Left colon (tissue), 2 donors: ENCODE measurements at regions not wholly inside any gene's neighbourhood (a gene's known extent, or its start where the extent isn't known, plus 50 kb on each side); places are given as distances from the start of the nearest gene placed in this dataset.
A peak's percentile ranks its signal among the peaks of the same experiment; 100 is the strongest.

Experiments
- ATAC-seq: fragments of 200-7000 bp; cut with Tn5 transposase; one replicate; pipeline ENCODE4 v1.9.1; 2020; ENCODE audit warnings: mild to moderate bottlenecking, moderate library complexity
- DNase-seq, 2 donors: peaks; one replicate each; pipeline ENCODE4 v3.0.0-alpha.2; 2020
- intact Hi-C, 2 donors: fragments of 100-400 bp; cut with DNase I in 1 of 2; cut with micrococcal nuclease in 1 of 2; formaldehyde crosslinking; loops; one replicate each; pipeline versions ENCODE4 v1.11.2 to v1.14.0; 2022; cut with DNase I, micrococcal nuclease
- donor health status: DM: no; HTN: no; CAD: no.
- donor health status: DM: yes; HTN: yes; CAD: no.

DNA sequence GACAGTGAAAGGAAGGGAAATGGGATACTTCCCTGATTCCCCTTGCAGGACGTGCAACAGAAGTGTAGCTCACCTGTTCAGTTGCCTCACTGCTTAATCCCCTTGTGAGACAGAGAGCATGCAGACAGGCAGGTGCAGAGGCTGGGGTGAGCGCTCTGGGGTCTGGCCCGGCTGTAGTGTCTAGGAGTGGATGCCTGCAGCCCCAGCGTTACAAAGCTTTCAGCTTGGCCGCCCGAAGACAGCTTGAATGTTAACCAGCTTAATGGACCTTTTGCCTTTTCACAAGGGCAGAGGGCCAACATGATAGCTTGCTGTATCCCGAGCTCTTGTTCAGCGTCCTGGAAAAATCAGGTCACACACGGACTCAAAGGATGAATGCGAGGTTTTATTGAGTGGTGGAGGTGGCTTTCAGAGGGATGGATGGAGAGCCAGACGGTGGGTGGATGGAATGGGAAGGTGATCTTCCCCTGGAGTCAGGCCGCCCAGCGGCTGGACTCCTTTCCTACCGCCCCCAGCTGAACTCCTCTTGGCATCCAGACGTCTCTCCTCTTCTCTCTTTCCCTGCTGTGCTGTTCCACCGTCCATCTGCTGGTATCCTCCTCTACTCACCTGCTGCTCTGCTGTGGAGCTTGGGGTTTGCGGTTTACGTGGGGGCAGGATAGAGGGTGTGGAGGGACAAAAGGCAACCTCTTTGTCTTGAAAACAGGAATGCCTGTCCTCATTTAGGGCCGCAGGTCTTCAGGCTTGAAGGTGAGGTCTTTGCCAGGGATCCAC is 86.2 kb upstream of the RESF1 start:
- ATAC-seq, result no peak
- intact Hi-C loops, result no loop called here
- no peak for DNase-seq

GRCh38 chr12:31869972-31870371 is 89.2 kb upstream of the RESF1 start:
- no peak for ATAC-seq
- DNase-seq, result no peak

DNA sequence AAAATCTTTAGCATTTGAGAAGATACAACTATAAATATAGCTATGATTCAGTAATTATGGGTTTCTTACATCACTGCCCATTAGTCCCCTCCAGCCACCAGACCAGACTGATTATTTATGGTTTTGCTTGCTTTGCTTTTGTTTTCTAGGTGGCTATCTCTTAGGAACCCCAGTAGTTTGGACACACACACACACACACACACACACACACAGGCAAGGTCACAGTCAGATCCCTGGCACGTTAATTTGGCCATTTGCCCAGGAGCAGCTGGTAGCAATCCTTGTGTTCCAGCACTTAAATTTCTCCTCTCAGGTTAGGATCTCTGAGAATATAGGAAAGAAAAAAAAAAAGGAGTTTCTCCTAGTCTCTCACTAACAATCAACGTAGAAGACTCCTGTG is 90.2 kb upstream of the RESF1 start:
- DNase-seq, result no peak
- intact Hi-C loops, result no loop called here
- ATAC-seq, result no peak

More at GRCh38 chr12:31869972-31870371, 89.2 kb upstream of the RESF1 start:
- intact Hi-C loops, result no loop called here

- intact Hi-C loops, result no loop called here
- ATAC-seq (no peak), DNase-seq (no peak)
Measured at GRCh38 chr12:31867292-31867691, 91.9 kb upstream of the RESF1 start.

- intact Hi-C loops, result no loop called here
- DNase-seq (no peak), ATAC-seq (no peak)
Measured at GRCh38 chr12:31866523-31866922, 92.7 kb upstream of the RESF1 start.

DNA sequence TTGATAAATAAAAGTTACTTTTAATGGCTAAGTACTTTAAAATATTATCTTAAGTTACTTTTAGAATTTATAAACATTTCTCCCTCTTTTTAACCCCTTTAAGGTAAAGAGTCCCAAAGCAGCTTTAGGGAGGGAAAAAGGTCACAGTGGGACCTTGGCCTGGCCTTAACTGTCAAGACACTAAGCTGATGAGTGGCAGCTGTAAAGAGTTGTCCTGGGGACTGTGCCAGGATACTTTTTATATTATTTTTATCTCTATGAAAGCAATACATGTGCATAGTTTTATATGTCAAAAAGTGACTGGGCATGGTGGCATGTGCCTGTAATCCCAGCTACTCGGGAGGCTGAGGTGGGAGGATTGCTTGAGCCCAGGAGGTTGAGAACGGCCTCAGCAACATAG is 94.2 kb upstream of the RESF1 start:
- DNase-seq, result no peak
- ATAC-seq, result no peak
- intact Hi-C loops, result no loop called here

GRCh38 chr12:31861360-31861759 is 97.9 kb upstream of the RESF1 start:
- intact Hi-C loops, result no loop called here
- ATAC-seq, result no peak
- DNase-seq, result no peak

GRCh38 chr12:31860401-31860800 is 98.8 kb upstream of the RESF1 start:
- intact Hi-C loops, result no loop called here
- ATAC-seq, result no peak
- DNase-seq, result no peak

DNA sequence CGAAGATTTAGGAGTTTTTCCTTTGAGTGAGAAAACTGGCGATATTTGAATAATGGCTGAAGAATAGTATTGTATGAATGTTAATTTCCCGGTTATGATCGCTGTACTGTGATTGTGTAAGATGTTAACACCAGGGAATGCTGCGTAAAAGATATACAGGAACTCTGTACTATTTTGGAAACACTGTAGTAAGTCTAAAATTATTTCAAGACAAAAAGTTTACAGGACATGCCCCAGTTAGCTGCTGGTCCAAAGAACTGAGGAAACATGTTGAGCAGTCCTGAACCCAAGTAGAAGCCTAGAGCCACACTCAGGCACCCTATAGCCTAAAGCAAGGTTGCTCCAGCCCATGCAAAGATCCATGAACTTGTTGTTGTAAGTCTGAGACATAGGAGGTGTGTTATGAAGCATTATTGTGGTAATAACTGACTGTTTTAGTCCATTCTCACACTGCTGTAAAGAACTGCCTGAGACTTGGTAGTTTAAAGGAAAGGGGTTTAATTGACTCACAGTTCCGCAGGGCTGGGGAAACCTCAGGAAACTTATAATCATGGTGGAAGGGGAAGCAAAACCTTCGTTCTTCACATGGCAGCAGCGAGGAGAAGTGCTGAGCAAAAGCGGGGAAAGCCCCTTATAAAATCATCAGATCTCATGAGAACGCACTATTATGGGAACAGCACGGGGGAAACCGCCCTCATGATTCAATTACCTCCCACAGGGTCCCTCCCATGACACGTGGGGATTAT is 99.8 kb upstream of the RESF1 start:
- ATAC-seq (no peak), DNase-seq (no peak)
- intact Hi-C loops, result no loop called here

GRCh38 chr12:31855427-31855826 is 103.8 kb upstream of the RESF1 start:
- ATAC-seq (no peak), DNase-seq (no peak)
- intact Hi-C loops, result no loop called here

DNA sequence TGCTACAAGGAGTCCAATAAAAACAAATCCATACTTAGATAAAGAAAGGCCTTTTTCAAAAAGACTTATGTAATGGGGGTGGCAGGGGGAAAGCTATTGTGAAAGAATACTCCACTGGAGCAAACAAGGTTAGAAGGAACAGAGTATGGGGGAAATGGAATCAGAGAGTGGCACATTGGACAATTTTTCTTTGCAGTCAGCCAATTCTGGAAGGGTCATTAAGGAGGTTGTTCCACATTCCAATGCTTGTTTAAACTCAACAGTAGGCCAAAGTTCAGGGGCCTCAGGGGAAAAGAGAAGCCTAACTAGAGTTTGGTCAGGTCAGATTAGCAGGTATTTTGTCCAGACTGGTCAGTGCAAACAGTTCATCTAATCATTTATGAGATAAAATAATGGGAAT is 105.2 kb upstream of the RESF1 start:
- intact Hi-C loops, result no loop called here
- no peak for ATAC-seq
- no peak for DNase-seq

DNA sequence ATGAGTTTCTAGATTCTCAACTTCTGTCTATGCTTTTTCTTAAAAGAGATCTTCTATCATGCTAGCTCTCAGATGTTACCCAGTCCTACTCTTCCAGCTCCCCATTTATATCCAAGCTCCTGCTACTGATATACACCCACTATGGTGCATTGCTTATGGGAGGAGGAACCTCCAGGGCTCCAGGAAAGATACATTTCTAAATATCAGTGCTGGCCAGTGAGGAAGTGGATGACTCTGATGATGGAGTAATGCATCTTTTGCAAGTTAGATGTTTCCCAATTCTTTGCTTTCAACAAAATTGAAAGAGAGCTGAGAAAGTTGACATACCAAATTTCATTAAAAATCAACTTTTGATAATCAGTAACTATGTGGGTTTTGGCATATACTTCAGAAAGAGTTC is 105.7 kb upstream of the RESF1 start:
- ATAC-seq (no peak), DNase-seq (no peak)
- intact Hi-C loops, result no loop called here

DNA sequence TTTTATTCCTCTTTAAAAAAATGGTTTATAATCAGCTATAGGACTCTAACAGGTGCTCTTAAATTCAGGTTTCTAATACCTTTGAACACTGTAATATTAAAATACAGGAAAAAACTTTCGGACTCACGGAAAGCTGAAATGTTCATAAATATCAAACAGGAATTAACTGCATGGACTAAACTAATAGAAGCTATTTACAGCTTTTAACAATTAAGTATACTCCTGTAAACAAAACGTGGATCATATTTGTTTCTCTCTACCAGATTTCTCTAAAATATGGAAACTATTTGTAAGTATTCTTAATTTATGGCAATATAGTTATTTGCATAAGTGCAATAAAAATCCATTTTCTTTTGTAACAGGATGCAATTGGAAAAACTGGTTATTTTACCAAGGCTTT is 108.9 kb upstream of the RESF1 start:
- DNase-seq (no peak), ATAC-seq (no peak)
- intact Hi-C loops, result no loop called here

DNA sequence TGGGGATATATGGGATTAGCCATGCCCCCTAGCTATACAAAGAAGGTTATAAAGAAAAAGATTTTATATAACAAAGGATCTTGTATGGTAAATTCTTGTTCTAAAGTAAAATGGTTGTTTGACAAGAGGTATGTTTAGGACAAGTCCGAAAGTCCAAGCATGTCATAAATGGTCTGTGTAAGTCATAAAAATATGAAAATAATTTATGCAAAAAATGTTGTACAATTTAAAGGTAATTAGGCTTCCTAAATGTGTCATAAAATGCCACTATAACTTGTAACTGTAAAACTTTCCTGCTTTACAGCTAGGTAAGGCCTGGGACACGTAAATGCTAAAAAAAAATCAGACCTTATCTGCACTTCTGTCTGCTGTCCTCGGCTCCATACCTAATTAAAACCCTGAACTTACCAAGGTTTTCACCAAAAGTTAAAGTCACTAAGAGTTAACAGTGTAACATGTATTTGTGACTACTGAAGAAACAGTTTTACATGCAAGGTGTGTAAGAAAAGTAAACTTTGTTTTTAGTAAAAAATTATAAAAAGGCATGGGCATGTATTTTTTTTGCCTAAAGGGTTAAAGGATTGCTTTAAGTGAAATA is 110.0 kb upstream of the RESF1 start:
- no peak for ATAC-seq
- no peak for DNase-seq

DNA sequence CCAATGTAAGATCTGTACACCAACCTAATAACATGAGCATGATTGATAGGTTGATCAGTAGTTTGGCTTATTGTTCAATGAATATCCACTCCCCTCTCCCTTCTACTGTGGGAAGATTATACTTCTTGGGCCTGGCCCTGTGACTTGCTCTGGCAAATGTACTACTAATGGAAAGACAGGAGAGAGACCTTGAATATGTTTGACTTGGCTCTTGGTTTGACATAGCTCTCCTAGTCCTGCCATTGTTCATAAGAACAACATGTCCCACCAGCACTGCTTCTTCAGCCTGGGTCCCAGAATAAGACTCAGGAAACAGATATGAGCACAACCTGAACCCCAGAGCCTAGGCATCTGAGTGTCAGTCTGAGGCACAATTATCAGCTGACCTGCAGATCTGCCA is 112.8 kb upstream of the RESF1 start:
- no peak for DNase-seq
- intact Hi-C loops, result no loop called here
- no peak for ATAC-seq

More for the DNA sequence above, 110.0 kb upstream of the RESF1 start:
- intact Hi-C loops, result no loop called here

DNA sequence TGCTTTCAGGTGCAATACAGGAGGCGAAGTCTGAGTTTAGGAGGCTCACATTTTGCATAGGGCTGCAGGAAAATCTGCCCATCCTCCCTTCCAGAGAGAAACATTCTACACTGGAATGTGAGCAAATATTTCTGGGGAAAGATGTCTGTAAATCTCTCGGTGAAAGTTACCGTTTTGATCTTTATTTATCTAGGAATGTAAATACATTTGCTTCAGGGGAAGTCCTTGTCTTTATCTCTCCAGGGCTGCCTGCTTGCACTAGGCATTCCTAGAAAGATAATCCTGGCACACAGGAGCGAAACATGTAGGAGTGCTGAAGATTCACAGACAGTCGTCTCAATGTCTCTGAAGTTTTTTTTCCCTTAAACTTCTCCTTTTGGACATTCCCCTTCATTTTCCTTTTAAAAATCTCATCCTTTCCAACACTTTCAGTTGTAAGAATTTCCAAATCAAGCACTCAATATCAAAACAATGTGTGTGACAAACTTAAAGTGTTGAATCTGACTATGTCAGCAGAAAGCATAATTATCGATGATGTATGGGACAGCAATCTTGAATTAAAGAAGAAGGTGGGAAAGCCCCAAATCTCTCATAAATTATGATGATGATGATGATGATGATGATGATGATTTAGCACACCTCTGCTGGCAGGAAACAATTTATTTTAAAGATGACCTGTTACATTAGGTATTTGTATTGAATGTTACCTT is 113.4 kb upstream of the RESF1 start:
- ATAC-seq, result no peak
- intact Hi-C loops, result no loop called here
- no peak for DNase-seq

DNA sequence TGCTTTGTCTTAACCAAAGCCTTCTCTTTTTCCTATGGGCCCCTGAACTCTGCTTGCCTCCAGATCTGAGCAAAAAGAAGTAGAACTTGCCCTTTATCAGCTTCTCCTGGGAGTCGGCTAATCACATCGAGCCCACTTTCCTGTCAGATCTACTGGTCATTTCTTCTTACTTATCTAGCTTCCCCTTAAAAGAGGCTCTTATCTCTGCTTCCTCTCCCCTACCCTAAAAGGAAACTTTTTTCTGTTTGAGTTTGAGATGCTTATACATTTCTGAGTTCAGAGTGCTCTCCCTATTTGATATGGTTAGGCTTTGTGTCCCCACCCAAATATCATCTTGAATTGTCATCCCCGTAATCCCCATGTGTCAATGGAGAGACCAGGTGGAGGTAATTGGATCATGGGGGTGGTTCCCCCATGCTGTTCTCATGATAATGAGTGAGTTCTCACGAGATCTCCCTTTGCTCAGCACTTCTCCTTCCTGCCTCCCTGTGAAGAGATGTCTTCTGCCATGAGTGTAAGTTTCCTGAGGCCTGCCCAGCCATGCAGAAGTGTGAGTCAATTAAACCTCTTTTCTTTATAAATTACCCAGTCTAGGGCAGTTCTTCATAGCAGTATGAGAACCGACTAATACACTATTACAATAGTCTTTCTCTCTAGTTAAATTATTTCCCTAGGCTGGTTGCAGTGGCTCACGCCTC is 114.7 kb upstream of the AMN1 start:
- DNase-seq (no peak), ATAC-seq (no peak)
- intact Hi-C loops, result no loop called here

GRCh38 chr12:31837913-31838312 is 109.1 kb upstream of the AMN1 start:
- ATAC-seq, result no peak
- DNase-seq, result no peak
- intact Hi-C loops, result no loop called here

GRCh38 chr12:31835276-31835882 is 106.6 kb upstream of the AMN1 start:
- intact Hi-C loops, result no loop called here
- DNase-seq (no peak), ATAC-seq (peak; percentile 64)
